Fibroblast of lung (primary cell): ENCODE measurements at regions not wholly inside any gene's neighbourhood (a gene's known extent, or its start where the extent isn't known, plus 50 kb on each side); places are given as distances from the start of the nearest gene placed in this dataset.

Source experiments
- EZH2 ChIP-seq: IDR thresholded peaks from 2 replicates; pipeline ENCODE4 v1.5.1; 2012; ENCODE audit warnings: low read length, control low read depth, mild to moderate bottlenecking; ENCODE audit errors: missing control alignments
- TF ChIP-seq, protein P1 (sequence below), 2 donors: IDR thresholded peaks in 1 of 2; conservative IDR thresholded peaks in 1 of 2; 1 replicate in 1 of 2; 2 replicates in 1 of 2; pipeline ENCODE4 v1.5.1; 2011 to 2012; ENCODE audit warnings: low read length in 2 of 2, control low read depth in 1 of 2, inconsistent platforms in 1 of 2, low read depth in 1 of 2, mild to moderate bottlenecking in 1 of 2

DNA sequence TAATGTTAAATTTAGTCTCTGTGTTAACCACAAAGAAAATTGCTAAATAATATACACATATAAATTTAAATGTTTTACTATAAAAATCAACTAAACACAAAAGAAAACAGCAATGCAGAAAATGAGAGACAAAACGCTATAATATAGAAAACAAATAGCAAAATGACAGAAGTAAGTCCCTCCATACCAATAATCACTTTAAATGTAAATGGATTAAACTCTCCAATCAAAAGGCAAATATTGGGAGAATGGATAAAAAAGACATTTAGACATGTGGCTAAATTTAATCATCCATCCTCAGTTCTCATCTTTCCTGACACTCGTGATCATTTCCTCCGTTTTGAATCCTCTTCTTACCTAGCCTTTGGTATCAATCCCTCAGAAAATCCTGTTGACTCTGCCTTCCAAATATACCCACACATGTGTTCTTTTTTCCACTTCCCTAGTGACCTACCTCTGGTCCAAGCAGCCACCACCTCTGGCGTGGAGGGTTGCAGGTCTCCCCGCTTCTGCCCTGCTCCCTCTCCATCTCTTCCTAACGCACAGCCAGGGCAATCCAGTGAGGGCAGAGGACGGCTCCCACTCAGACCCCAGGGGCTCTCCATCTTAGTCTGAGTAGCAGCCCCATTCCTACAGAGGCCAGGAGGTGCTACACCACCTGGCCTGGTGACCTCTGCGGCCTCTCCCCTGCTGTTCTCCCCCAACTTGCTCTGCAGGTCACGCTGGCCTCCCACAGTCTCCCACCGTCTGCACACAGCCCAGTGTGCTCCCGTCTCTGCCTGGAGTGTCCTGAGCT is 149.2 kb downstream of the RNASET2 start:
- TF ChIP-seq, protein P1, sequence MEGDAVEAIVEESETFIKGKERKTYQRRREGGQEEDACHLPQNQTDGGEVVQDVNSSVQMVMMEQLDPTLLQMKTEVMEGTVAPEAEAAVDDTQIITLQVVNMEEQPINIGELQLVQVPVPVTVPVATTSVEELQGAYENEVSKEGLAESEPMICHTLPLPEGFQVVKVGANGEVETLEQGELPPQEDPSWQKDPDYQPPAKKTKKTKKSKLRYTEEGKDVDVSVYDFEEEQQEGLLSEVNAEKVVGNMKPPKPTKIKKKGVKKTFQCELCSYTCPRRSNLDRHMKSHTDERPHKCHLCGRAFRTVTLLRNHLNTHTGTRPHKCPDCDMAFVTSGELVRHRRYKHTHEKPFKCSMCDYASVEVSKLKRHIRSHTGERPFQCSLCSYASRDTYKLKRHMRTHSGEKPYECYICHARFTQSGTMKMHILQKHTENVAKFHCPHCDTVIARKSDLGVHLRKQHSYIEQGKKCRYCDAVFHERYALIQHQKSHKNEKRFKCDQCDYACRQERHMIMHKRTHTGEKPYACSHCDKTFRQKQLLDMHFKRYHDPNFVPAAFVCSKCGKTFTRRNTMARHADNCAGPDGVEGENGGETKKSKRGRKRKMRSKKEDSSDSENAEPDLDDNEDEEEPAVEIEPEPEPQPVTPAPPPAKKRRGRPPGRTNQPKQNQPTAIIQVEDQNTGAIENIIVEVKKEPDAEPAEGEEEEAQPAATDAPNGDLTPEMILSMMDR (conservative IDR thresholded peaks at IDR 0.05 in 1 of 2, IDR thresholded peaks at IDR 0.05 in 1 of 2; ENCODE audit: low read depth in 1 of 2, low read length in 2 of 2), result no peak
- no peak for TF ChIP-seq EZH2
